A549 (cell line): ENCODE measurements at regions not wholly inside any gene's neighbourhood (a gene's known extent, or its start where the extent isn't known, plus 50 kb on each side); places are given as distances from the start of the nearest gene placed in this dataset.

ENCODE experiments used
- ATAC-seq, 2 experiments: fragments of 200-7000 bp in 1 of 2; fragments of >200 bp in 1 of 2; cut with Nextera tagmentation in 1 of 2; cut with Tn5 transposase in 1 of 2; 3 replicates each; pipeline versions ENCODE4 v1.8.0 to v1.9.1; 2018 to 2020; ENCODE audit warnings: mild to moderate bottlenecking in 1 of 2, moderate library complexity in 1 of 2
- CTCF ChIA-PET: fragments of 300-600 bp; sonication (Branson Sonifier 250); formaldehyde crosslinking; extraction: SDS; loops from one replicate; lab custom pipeline; 2021; ENCODE audit warnings: antibody characterized with exemption, inconsistent platforms; lab: Yijun Ruan, JAX
- POLR2A ChIA-PET: fragments of 350-600 bp; formaldehyde crosslinking; extraction: SDS; loops from one replicate; lab custom pipeline; 2021; ENCODE audit warnings: antibody characterized with exemption, inconsistent platforms; lab: Yijun Ruan, JAX
- DNase-seq, 2 experiments: peaks; one replicate each; pipeline versions ENCODE4 v3.0.0 to v3.0.0-alpha.2; 2011 to 2016; ENCODE audit warnings: low read depth in 1 of 2, low spot score in 1 of 2
- FAIRE-seq: peaks from 2 replicates; lab custom pipeline; 2011; peaks lifted over from hg19 to GRCh38; lab: Jason Lieb, UNC
- H3K27ac ChIP-seq, 2 experiments: fragments of >200 bp; sonication (Bioruptor Twin); formaldehyde crosslinking; 3 replicates each; pipeline ENCODE4 v1.5.1; 2016 to 2017
- H3K4me1 ChIP-seq: fragments of >200 bp; sonication (Bioruptor Twin); formaldehyde crosslinking; 3 replicates; pipeline ENCODE4 v1.6.1; 2016
- H3K4me2 ChIP-seq: fragments of >200 bp; sonication (Bioruptor Twin); formaldehyde crosslinking; 3 replicates; pipeline ENCODE4 v1.6.1; 2016
- H3K4me3 ChIP-seq: fragments of >200 bp; sonication (Bioruptor Twin); formaldehyde crosslinking; 3 replicates; pipeline ENCODE4 v1.5.1; 2016
- H3K9me3 ChIP-seq: fragments of >200 bp; sonication (Bioruptor Twin); formaldehyde crosslinking; 3 replicates; pipeline ENCODE4 v1.6.1; 2016
- BHLHE40 ChIP-seq: IDR thresholded peaks from 2 replicates; pipeline ENCODE4 v1.6.1; 2012; ENCODE audit warnings: low read depth, low read length, inconsistent platforms
- CBX2 ChIP-seq: fragments of 200-600 bp; sonication (generic); IDR thresholded peaks from 2 replicates; pipeline ENCODE4 v1.6.1; 2016; ENCODE audit warnings: low read depth, mild to moderate bottlenecking, borderline replicate concordance
- CBX8 ChIP-seq: fragments of 200-600 bp; sonication (generic); IDR thresholded peaks from 2 replicates; pipeline ENCODE4 v1.6.1; 2016
- CHD4 ChIP-seq: fragments of 200-600 bp; sonication (generic); IDR thresholded peaks from 2 replicates; pipeline ENCODE4 v1.6.1; 2016; ENCODE audit warnings: antibody characterized with exemption, mild to moderate bottlenecking, borderline replicate concordance
- EHMT2 ChIP-seq: fragments of 200-600 bp; sonication (generic); IDR thresholded peaks from 2 replicates; pipeline ENCODE4 v1.6.1; 2016; ENCODE audit warnings: antibody characterized with exemption, low read depth, mild to moderate bottlenecking, moderate library complexity
- EP300 ChIP-seq, 2 experiments: fragments of >200 bp; sonication (Bioruptor Twin); formaldehyde crosslinking; IDR thresholded peaks; 2 replicates in 1 of 2; 3 replicates in 1 of 2; pipeline ENCODE4 v1.6.1; 2016 to 2017
- ESRRA ChIP-seq: fragments of 150-350 bp; IDR thresholded peaks from 2 replicates; pipeline ENCODE4 v1.6.1; 2014; ENCODE audit warnings: mild to moderate bottlenecking, low read length, borderline replicate concordance
- FOSL2 ChIP-seq, 2 experiments: fragments of 450-650 bp in 1 of 2; fragments of >200 bp in 1 of 2; sonication (Bioruptor Twin) in 1 of 2; formaldehyde crosslinking; IDR thresholded peaks; 2 replicates each; pipeline versions ENCODE4 v1.5.0 to v1.6.1; 2016 to 2020; ENCODE audit warnings: mild to moderate bottlenecking in 1 of 2, moderate library complexity in 1 of 2
- HEYL ChIP-seq: fragments of 250-450 bp; sonication (Bioruptor Pico); IDR thresholded peaks from 2 replicates; pipeline ENCODE4 v1.8.0; 2021; ENCODE audit warnings: mild to moderate bottlenecking, moderate library complexity
- JUN ChIP-seq, 2 experiments: fragments of >200 bp; sonication (Bioruptor Twin); formaldehyde crosslinking; IDR thresholded peaks; 2 replicates in 1 of 2; 3 replicates in 1 of 2; pipeline ENCODE4 v1.6.1; 2016 to 2017
- JUNB ChIP-seq: fragments of >200 bp; sonication (Bioruptor Twin); formaldehyde crosslinking; IDR thresholded peaks from 2 replicates; pipeline ENCODE4 v1.6.1; 2016
- KDM1A ChIP-seq: fragments of 200-600 bp; sonication (generic); IDR thresholded peaks from 2 replicates; pipeline ENCODE4 v1.6.1; 2016; ENCODE audit warnings: low read depth, mild to moderate bottlenecking
- KDM5A ChIP-seq: fragments of 200-600 bp; sonication (generic); IDR thresholded peaks from 2 replicates; pipeline ENCODE4 v1.6.1; 2016; ENCODE audit warnings: antibody characterized with exemption, mild to moderate bottlenecking
- MYC ChIP-seq: IDR thresholded peaks from 2 replicates; pipeline ENCODE4 v1.6.1; 2012; ENCODE audit warnings: mild to moderate bottlenecking, inconsistent platforms, low read length, improper control_type of control experiment, borderline replicate concordance
- NFE2L2 ChIP-seq: fragments of 150-350 bp; conservative IDR thresholded peaks from 2 replicates; pipeline ENCODE4 v1.6.1; 2014; ENCODE audit warnings: low read length
- NPAS2 ChIP-seq: fragments of 250-450 bp; sonication (Bioruptor Pico); IDR thresholded peaks from 2 replicates; pipeline ENCODE4 v1.8.0; 2022; ENCODE audit warnings: mild to moderate bottlenecking, moderate library complexity, borderline replicate concordance
- POLR2AphosphoS2 ChIP-seq: conservative IDR thresholded peaks from 2 replicates; pipeline ENCODE4 v1.6.1; 2012; ENCODE audit warnings: low read length, improper control_type of control experiment, inconsistent platforms
- RFX5 ChIP-seq: fragments of 450-650 bp; IDR thresholded peaks from 2 replicates; pipeline ENCODE4 v1.7.1; 2014; ENCODE audit warnings: antibody characterized with exemption, mild to moderate bottlenecking, moderate library complexity
- SREBF2 ChIP-seq: fragments of 450-650 bp; IDR thresholded peaks from 2 replicates; pipeline ENCODE4 v1.6.1; 2014; ENCODE audit warnings: mild to moderate bottlenecking, moderate library complexity
- TP53 ChIP-seq: fragments of 250-450 bp; sonication (Bioruptor Pico); IDR thresholded peaks from 2 replicates; pipeline ENCODE4 v1.5.0; 2021; ENCODE audit warnings: mild to moderate bottlenecking, moderate library complexity
- ZSCAN20 ChIP-seq: fragments of 250-450 bp; sonication (Bioruptor Pico); IDR thresholded peaks from 2 replicates; pipeline ENCODE4 v1.8.0; 2022; ENCODE audit warnings: mild to moderate bottlenecking, moderate library complexity
- WGBS: methylation state at CpG from one replicate; pipeline ENCODE4 v1.1.6; 2017; ENCODE audit errors: missing lambda C conversion rate; 5-methylcytosine and 5-hydroxymethylcytosine counted together
- TF ChIP-seq, protein P1 (sequence below): fragments of >200 bp; sonication (Bioruptor Twin); formaldehyde crosslinking; IDR thresholded peaks from 2 replicates; pipeline ENCODE4 v1.6.1; 2016
- TF ChIP-seq, protein P2 (sequence below): IDR thresholded peaks from 2 replicates; pipeline ENCODE4 v1.6.1; 2012
- TF ChIP-seq, protein P3 (sequence below): fragments of 200-600 bp; sonication (generic); IDR thresholded peaks from 2 replicates; pipeline ENCODE4 v1.6.1; 2016; ENCODE audit warnings: antibody characterized with exemption, mild to moderate bottlenecking, moderate library complexity
- TF ChIP-seq, protein P4 (sequence below): fragments of 450-650 bp; IDR thresholded peaks from 2 replicates; pipeline ENCODE4 v1.6.1; 2014; ENCODE audit warnings: antibody characterized with exemption

DNA sequence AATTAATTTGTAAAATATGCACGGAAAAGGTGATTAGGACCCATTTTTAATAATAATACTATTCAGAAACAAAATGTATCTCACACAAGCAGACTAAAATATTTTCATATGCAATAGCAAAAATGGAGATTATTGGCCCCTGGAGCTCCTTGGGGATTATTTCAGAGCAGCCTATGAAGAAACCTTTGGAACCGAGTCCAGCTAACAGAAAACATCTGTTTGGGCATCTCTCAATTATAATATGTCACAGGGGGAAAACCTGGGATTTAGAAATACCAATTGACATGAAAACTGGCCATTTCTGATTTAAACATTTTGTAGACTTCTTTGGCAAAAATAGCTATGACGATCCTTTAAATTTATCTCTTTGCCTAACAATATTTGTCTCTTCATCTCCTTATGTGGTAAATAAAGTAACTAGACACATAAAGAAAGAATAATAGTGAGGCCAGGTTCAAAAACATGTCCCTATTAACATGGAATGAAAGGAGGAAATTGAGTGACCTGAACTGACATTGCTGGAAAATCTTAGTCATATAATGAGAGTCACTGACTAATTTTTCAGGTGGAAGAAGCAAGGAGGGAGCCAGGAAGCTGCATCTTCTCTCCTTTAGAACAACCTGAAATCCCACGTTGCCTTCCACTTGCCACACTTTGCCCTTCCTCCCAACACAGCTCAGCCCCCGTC, 199.0 kb downstream of the SOD2 start (continued):
- TF ChIP-seq BHLHE40 (no peak), SREBF2 (no peak), MYC (no peak)

DNA sequence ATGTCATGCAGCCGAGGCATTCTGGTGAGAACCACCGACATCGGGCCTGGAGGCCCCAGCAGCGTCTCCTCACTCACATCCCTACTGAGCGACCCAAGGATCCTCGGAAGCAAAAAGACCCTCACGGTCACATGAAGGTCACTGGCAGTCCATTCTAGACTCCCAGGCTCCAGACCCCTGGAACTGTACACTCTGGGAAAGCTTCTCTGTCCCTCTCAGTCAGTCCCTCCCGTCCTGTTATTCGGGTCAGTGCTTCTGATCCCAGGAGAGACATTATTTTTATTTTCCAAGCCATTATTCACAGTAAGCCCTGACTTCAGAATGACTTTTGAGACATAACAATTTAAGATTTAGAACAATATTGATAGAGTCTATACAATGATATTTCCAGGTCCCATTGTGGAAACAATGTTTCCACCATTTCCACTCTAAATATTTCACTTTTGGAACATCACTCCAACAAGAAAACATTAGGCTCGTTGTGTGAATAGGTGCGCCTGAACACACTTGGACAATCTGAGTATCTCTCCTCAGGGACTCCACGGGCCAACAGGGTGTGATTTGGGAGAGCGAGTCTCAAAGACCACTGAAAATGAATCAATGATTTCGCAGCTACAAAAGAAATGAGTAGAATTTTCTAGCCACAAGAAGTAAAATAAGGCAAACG, 199.7 kb downstream of the SOD2 start:
- no peak overlapping the region for H3K4me3 ChIP-seq
- no peak overlapping the region for H3K4me2 ChIP-seq
- H3K9me3 ChIP-seq = 0 out of 3 replicates have a peak, but pooled peaks cover 2% of the 10 kb centered on the region
- ATAC-seq (no peak), FAIRE-seq (no peak), DNase-seq (no peak)
- no peak overlapping the region for H3K27ac ChIP-seq
- no peaks in the 10 kb centered on the region for H3K4me1 ChIP-seq
- WGBS = 27% methylated on average over 15 of the region's 15 CpGs
- ChIA-PET POLR2A (no interaction called here), CTCF (interaction anchor here (1.1 kb wide), 1 partner anchor 26 kb away, joined by 4 read pairs; no protein-coding TSS in a partner anchor)
- TF ChIP-seq CBX2 = no peak
- TF ChIP-seq EP300 (IDR thresholded peaks at IDR 0.05) = no peak
- TF ChIP-seq, protein P1, sequence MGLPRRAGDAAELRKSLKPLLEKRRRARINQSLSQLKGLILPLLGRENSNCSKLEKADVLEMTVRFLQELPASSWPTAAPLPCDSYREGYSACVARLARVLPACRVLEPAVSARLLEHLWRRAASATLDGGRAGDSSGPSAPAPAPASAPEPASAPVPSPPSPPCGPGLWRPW = no peak
- TF ChIP-seq JUNB = no peak
- no peak for TF ChIP-seq ZSCAN20 (CRISPR knock-in tag)
- TF ChIP-seq, protein P2, sequence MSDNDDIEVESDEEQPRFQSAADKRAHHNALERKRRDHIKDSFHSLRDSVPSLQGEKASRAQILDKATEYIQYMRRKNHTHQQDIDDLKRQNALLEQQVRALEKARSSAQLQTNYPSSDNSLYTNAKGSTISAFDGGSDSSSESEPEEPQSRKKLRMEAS = no peak
- TF ChIP-seq NPAS2 (CRISPR knock-in tag) = no peak
- no peak for TF ChIP-seq HEYL (CRISPR knock-in tag)
- TF ChIP-seq EHMT2 = no peak
- TF ChIP-seq TP53 = no peak
- TF ChIP-seq CBX8 = no peak
- TF ChIP-seq JUN (IDR thresholded peaks at IDR 0.05) = no peak
- TF ChIP-seq RFX5 = no peak

DNA sequence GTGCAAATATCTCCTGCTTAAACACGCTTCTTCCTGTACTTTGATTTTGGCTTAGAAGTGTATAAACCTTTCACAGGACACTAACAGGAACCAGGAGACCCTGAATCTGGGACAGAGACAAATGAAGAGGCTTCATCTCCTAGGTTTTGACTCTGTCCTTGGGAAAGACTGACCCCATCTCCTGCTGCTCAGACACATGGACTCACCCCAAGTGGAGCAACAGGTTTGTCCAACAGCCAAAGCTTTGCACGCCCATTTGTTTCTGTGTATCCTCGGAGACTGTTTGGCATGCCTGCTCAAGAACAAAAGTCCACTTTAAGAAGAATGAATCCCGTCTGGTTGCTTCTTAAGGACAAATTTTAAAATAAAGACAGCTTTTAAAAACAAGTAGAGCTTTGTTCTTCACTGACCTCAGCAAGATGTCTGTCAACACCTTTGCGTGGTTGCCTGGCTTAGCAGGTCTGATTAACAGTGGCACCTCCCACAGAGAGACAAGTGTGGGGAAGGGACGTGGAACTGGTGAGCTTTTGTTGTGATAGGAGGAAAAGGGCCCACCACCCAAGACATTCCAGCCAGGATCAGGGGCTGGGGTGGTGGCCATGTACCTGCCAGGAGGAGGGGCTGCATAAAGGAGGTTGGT, 202.6 kb downstream of the SOD2 start:
- H3K4me3 ChIP-seq = no peak overlapping the region
- no peak overlapping the region for H3K4me2 ChIP-seq
- FAIRE-seq = no peak
- CTCF ChIA-PET = interaction anchor here (1.0 kb wide), 1 partner anchor 24 kb away, joined by 3 read pairs; no protein-coding TSS in a partner anchor
- ATAC-seq = no peak
- H3K9me3 ChIP-seq = no peaks in the 10 kb centered on the region
- no peak for DNase-seq
- TF ChIP-seq CHD4 (no peak), EHMT2 (no peak), FOSL2 (IDR thresholded peaks at IDR 0.05) (no peak), FOSL2 (CRISPR knock-in tag; IDR thresholded peaks at IDR 0.05) (no peak), POLR2AphosphoS2 (no peak), SREBF2 (no peak), KDM1A (no peak), CBX2 (no peak)
- TF ChIP-seq, protein P1 = no peak
- 7% methylated on average over 6 of the region's 6 CpGs for WGBS
- POLR2A ChIA-PET = no interaction called here
- H3K4me1 ChIP-seq = no peaks in the 10 kb centered on the region
- no peak overlapping the region for H3K27ac ChIP-seq

DNA sequence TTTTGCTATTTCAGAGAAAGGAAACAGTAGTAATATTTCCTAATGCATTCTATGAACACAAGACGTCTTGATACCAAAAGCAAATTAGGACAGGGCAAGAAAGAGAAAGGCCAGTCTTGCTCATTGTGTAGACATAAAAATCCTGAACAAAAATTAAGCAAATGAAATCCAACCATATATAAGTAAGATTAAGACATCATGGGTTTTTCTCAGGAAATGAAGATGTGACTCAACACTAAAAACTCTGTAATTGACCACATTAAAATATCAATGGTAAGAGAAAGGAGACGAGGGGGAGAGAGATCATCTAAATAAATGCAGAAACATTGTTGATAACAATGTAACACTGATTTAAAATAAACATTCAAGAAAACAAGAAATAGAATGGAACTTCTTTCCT, 205.4 kb downstream of the SOD2 start:
- Histone ChIP-seq H3K4me2 (no peak overlapping the region), H3K4me3 (no peak overlapping the region), H3K4me1 (no peaks in the 10 kb centered on the region), H3K27ac (no peak overlapping the region), H3K9me3 (no peaks in the 10 kb centered on the region)
- CTCF ChIA-PET = no interaction called here
- no peak for DNase-seq
- WGBS = 10% methylated on average over 2 of the region's 2 CpGs
- POLR2A ChIA-PET = no interaction called here
- ATAC-seq = no peak
- FAIRE-seq = no peak
- TF ChIP-seq KDM5A (no peak), NFE2L2 (no peak), ESRRA (no peak), CBX8 (no peak), CBX2 (no peak)
- TF ChIP-seq, protein P2 = no peak
- TF ChIP-seq, protein P3, sequence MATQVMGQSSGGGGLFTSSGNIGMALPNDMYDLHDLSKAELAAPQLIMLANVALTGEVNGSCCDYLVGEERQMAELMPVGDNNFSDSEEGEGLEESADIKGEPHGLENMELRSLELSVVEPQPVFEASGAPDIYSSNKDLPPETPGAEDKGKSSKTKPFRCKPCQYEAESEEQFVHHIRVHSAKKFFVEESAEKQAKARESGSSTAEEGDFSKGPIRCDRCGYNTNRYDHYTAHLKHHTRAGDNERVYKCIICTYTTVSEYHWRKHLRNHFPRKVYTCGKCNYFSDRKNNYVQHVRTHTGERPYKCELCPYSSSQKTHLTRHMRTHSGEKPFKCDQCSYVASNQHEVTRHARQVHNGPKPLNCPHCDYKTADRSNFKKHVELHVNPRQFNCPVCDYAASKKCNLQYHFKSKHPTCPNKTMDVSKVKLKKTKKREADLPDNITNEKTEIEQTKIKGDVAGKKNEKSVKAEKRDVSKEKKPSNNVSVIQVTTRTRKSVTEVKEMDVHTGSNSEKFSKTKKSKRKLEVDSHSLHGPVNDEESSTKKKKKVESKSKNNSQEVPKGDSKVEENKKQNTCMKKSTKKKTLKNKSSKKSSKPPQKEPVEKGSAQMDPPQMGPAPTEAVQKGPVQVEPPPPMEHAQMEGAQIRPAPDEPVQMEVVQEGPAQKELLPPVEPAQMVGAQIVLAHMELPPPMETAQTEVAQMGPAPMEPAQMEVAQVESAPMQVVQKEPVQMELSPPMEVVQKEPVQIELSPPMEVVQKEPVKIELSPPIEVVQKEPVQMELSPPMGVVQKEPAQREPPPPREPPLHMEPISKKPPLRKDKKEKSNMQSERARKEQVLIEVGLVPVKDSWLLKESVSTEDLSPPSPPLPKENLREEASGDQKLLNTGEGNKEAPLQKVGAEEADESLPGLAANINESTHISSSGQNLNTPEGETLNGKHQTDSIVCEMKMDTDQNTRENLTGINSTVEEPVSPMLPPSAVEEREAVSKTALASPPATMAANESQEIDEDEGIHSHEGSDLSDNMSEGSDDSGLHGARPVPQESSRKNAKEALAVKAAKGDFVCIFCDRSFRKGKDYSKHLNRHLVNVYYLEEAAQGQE = no peak
- TF ChIP-seq, protein P1 = no peak
- TF ChIP-seq, protein P4, sequence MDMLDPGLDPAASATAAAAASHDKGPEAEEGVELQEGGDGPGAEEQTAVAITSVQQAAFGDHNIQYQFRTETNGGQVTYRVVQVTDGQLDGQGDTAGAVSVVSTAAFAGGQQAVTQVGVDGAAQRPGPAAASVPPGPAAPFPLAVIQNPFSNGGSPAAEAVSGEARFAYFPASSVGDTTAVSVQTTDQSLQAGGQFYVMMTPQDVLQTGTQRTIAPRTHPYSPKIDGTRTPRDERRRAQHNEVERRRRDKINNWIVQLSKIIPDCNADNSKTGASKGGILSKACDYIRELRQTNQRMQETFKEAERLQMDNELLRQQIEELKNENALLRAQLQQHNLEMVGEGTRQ = no peak
